Neural cell (in vitro differentiated cells): ENCODE measurements at regions not wholly inside any gene's neighbourhood (a gene's known extent, or its start where the extent isn't known, plus 50 kb on each side); places are given as distances from the start of the nearest gene placed in this dataset.

Source experiments
- H2AFZ ChIP-seq: fragments of 200-600, 300-800 bp; sonication (generic), shearing (Covaris generic); 2 replicates; pipeline ENCODE4 v1.6.0; 2014; ENCODE audit warnings: low read depth, mild to moderate bottlenecking, antibody characterized with exemption, low read length, moderate library complexity
- H3F3A ChIP-seq: fragments of 200-600 bp; shearing (Covaris generic); 2 replicates; pipeline ENCODE4 v1.6.1; 2016; ENCODE audit warnings: mild to moderate bottlenecking, moderate library complexity, mixed read lengths, antibody characterized with exemption, low read length; ENCODE audit not compliant: insufficient read depth, poor library complexity, severe bottlenecking
- H3K27ac ChIP-seq: fragments of 200-600, 300-800 bp; sonication (generic), shearing (Covaris generic); 2 replicates; pipeline ENCODE4 v1.5.1; 2014; ENCODE audit warnings: mild to moderate bottlenecking, low read length, moderate library complexity
- H3K27me3 ChIP-seq: fragments of 300-800, 200-600 bp; sonication (generic), shearing (Covaris generic); 2 replicates; pipeline ENCODE4 v1.6.0; 2014; ENCODE audit warnings: mild to moderate bottlenecking, low read depth, low read length, moderate library complexity; ENCODE audit not compliant: insufficient read depth
- H3K36me3 ChIP-seq: fragments of 300-800, 200-600 bp; sonication (generic), shearing (Covaris generic); 2 replicates; pipeline ENCODE4 v1.5.1; 2014; ENCODE audit warnings: mild to moderate bottlenecking, antibody characterized with exemption, low read length, moderate library complexity; ENCODE audit not compliant: insufficient read depth
- H3K4me2 ChIP-seq: fragments of 300-800, 200-600 bp; sonication (generic), shearing (Covaris generic); 2 replicates; pipeline ENCODE4 v1.6.0; 2014; ENCODE audit warnings: mild to moderate bottlenecking, low read length
- H3K4me3 ChIP-seq: fragments of 300-800, 200-600 bp; sonication (generic), shearing (Covaris generic); 2 replicates; pipeline ENCODE4 v1.5.1; 2014; ENCODE audit warnings: mild to moderate bottlenecking, low read length, moderate library complexity
- H3K79me2 ChIP-seq: fragments of 200-600 bp; shearing (Covaris generic); replicated peaks from 2 replicates; pipeline ENCODE4 v1.6.0; 2014; ENCODE audit warnings: mild to moderate bottlenecking, low read length, moderate library complexity; ENCODE audit not compliant: insufficient read depth
- H3K9ac ChIP-seq: fragments of 300-800, 200-600 bp; sonication (generic), shearing (Covaris generic); 2 replicates; pipeline ENCODE4 v1.6.1; 2016; ENCODE audit warnings: mild to moderate bottlenecking, low read length, mixed read lengths
- H3K9me2 ChIP-seq: fragments of 200-600 bp; shearing (Covaris generic); 2 replicates; pipeline ENCODE4 v1.6.1; 2016; ENCODE audit warnings: mild to moderate bottlenecking, low read length, mixed read lengths; ENCODE audit not compliant: insufficient read depth
- H3K9me3 ChIP-seq: fragments of 200-600, 300-800 bp; sonication (generic), shearing (Covaris generic); 2 replicates; pipeline ENCODE4 v1.6.1; 2016; ENCODE audit warnings: mild to moderate bottlenecking, mixed run types, low read length, moderate library complexity, mixed read lengths
- H4K20me1 ChIP-seq: fragments of 200-600 bp; shearing (Covaris generic); 2 replicates; pipeline ENCODE4 v1.6.1; 2016; ENCODE audit warnings: mild to moderate bottlenecking, mixed run types; ENCODE audit not compliant: insufficient read depth
- EP300 ChIP-seq: fragments of 450-650 bp; conservative IDR thresholded peaks from 2 replicates; pipeline ENCODE4 v1.6.1; 2014; ENCODE audit warnings: antibody characterized with exemption, mild to moderate bottlenecking, moderate library complexity; ENCODE audit not compliant: poor library complexity, severe bottlenecking
- EZH2 ChIP-seq: fragments of 200-600, 300-800 bp; shearing (Covaris generic), sonication (generic); IDR thresholded peaks from 2 replicates; pipeline ENCODE4 v1.6.1; 2014; ENCODE audit warnings: antibody characterized with exemption, low read length, borderline replicate concordance, mild to moderate bottlenecking; ENCODE audit not compliant: insufficient read depth, poor library complexity, severe bottlenecking
- MXI1 ChIP-seq: fragments of 450-650 bp; conservative IDR thresholded peaks from 2 replicates; pipeline ENCODE4 v1.6.1; 2014; ENCODE audit warnings: antibody characterized with exemption, mild to moderate bottlenecking; ENCODE audit not compliant: poor library complexity, severe bottlenecking
- POLR2AphosphoS5 ChIP-seq: IDR thresholded peaks from 2 replicates; pipeline ENCODE4 v1.6.1; 2012
- RAD21 ChIP-seq: fragments of 450-650 bp; conservative IDR thresholded peaks from 2 replicates; pipeline ENCODE4 v1.6.1; 2014; ENCODE audit warnings: antibody characterized with exemption, mild to moderate bottlenecking, moderate library complexity
- SMC3 ChIP-seq: fragments of 450-650 bp; conservative IDR thresholded peaks from 2 replicates; pipeline ENCODE4 v1.6.1; 2014; ENCODE audit warnings: antibody characterized with exemption, mild to moderate bottlenecking, moderate library complexity; ENCODE audit not compliant: poor library complexity
- TAF1 ChIP-seq: IDR thresholded peaks from 2 replicates; pipeline ENCODE4 v1.6.1; 2012; ENCODE audit warnings: low read depth
- TF ChIP-seq, protein P1 (sequence below): fragments of 450-650 bp; IDR thresholded peaks from 2 replicates; pipeline ENCODE4 v1.5.1; 2014; ENCODE audit warnings: antibody characterized with exemption, mild to moderate bottlenecking, moderate library complexity; ENCODE audit not compliant: poor library complexity, severe bottlenecking
- TF ChIP-seq, protein P2 (sequence below): IDR thresholded peaks from 2 replicates; pipeline ENCODE4 v1.6.1; 2012; ENCODE audit warnings: borderline replicate concordance

DNA sequence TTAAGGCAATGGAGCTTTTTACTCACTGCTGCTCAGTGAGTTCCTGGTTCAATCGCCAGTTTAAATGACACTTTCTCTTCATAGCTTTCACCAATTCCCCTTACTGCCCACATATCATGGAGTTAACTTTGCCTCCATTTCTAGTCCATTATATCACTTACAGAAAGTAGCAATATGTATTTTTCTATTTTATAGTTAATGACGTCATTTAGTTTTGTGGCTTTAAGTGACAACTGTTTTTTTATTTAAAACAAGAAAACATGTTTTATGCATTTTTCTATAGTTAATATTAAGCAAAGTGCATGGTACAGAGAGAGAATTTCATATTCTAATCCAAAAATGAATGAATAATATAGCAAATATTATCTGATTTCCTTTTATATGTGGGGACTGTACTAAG, 363.3 kb downstream of the CDC14C start:
- Histone ChIP-seq H3K4me2 (no peak overlapping the region), H3K27me3 (no peaks in the 10 kb centered on the region), H3K36me3 (no peaks in the 10 kb centered on the region), H3K9me3 (no peaks in the 10 kb centered on the region), H3K9me2 (peaks cover 3% of the 10 kb centered on the region), H3K27ac (no peak overlapping the region), H3F3A (no peaks in the 10 kb centered on the region), H3K4me3 (no peak overlapping the region), H3K79me2 (no peaks in the 10 kb centered on the region), H2AFZ (no peak overlapping the region), H4K20me1 (no peaks in the 10 kb centered on the region), H3K9ac (no peak overlapping the region)
- TF ChIP-seq EP300 = no peak
- no peak for TF ChIP-seq EZH2
- TF ChIP-seq, protein P1, sequence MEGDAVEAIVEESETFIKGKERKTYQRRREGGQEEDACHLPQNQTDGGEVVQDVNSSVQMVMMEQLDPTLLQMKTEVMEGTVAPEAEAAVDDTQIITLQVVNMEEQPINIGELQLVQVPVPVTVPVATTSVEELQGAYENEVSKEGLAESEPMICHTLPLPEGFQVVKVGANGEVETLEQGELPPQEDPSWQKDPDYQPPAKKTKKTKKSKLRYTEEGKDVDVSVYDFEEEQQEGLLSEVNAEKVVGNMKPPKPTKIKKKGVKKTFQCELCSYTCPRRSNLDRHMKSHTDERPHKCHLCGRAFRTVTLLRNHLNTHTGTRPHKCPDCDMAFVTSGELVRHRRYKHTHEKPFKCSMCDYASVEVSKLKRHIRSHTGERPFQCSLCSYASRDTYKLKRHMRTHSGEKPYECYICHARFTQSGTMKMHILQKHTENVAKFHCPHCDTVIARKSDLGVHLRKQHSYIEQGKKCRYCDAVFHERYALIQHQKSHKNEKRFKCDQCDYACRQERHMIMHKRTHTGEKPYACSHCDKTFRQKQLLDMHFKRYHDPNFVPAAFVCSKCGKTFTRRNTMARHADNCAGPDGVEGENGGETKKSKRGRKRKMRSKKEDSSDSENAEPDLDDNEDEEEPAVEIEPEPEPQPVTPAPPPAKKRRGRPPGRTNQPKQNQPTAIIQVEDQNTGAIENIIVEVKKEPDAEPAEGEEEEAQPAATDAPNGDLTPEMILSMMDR = no peak
- TF ChIP-seq RAD21 = no peak
- no peak for TF ChIP-seq TAF1
- no peak for TF ChIP-seq SMC3
- TF ChIP-seq MXI1 = no peak
- no peak for TF ChIP-seq POLR2AphosphoS5
- TF ChIP-seq, protein P2, sequence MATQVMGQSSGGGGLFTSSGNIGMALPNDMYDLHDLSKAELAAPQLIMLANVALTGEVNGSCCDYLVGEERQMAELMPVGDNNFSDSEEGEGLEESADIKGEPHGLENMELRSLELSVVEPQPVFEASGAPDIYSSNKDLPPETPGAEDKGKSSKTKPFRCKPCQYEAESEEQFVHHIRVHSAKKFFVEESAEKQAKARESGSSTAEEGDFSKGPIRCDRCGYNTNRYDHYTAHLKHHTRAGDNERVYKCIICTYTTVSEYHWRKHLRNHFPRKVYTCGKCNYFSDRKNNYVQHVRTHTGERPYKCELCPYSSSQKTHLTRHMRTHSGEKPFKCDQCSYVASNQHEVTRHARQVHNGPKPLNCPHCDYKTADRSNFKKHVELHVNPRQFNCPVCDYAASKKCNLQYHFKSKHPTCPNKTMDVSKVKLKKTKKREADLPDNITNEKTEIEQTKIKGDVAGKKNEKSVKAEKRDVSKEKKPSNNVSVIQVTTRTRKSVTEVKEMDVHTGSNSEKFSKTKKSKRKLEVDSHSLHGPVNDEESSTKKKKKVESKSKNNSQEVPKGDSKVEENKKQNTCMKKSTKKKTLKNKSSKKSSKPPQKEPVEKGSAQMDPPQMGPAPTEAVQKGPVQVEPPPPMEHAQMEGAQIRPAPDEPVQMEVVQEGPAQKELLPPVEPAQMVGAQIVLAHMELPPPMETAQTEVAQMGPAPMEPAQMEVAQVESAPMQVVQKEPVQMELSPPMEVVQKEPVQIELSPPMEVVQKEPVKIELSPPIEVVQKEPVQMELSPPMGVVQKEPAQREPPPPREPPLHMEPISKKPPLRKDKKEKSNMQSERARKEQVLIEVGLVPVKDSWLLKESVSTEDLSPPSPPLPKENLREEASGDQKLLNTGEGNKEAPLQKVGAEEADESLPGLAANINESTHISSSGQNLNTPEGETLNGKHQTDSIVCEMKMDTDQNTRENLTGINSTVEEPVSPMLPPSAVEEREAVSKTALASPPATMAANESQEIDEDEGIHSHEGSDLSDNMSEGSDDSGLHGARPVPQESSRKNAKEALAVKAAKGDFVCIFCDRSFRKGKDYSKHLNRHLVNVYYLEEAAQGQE = no peak

DNA sequence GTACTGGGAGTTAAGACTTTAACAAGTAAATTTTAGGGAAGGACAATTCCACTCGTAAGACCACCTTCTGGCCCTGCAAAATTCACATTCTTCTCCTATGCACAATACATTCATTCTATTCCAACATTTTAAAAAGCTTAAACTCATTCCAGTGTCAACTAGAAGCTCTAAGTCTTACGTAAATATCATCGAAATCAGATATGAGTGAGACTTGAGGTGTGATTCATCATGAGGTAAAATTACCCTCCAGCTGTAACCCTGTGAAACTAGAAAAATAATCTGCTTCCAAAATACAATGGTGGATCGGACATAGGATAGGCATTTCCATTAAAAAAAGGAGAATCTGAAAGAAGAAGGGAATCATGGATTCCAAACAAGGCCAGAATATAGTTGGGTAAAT, 370.3 kb downstream of the CDC14C start:
- H3K9me2 ChIP-seq = peaks cover 3% of the 10 kb centered on the region
- no peak overlapping the region for H3K4me2 ChIP-seq
- no peaks in the 10 kb centered on the region for H3K9me3 ChIP-seq
- H3K27ac ChIP-seq = no peak overlapping the region
- H3K36me3 ChIP-seq = no peaks in the 10 kb centered on the region
- H4K20me1 ChIP-seq = no peaks in the 10 kb centered on the region
- no peak overlapping the region for H2AFZ ChIP-seq
- H3K9ac ChIP-seq = no peak overlapping the region
- TF ChIP-seq TAF1 = no peak
- TF ChIP-seq, protein P1 = no peak
- TF ChIP-seq MXI1 = no peak
- TF ChIP-seq POLR2AphosphoS5 = no peak
- TF ChIP-seq EP300 = no peak
- TF ChIP-seq EZH2 = no peak
- H3K4me3 ChIP-seq = no peak overlapping the region
- H3K79me2 ChIP-seq = no peaks in the 10 kb centered on the region
- no peaks in the 10 kb centered on the region for H3F3A ChIP-seq
- H3K27me3 ChIP-seq = no peaks in the 10 kb centered on the region
